H1 (cell line): ENCODE measurements at regions not wholly inside any gene's neighbourhood (a gene's known extent, or its start where the extent isn't known, plus 50 kb on each side); places are given as distances from the start of the nearest gene placed in this dataset.

Experiments used
- CEBPB ChIP-seq: IDR thresholded peaks from 2 replicates; pipeline ENCODE4 v1.6.1; 2012; ENCODE audit warnings: low read depth, low read length
- RNF2 ChIP-seq: fragments of 200-900, 300-1000 bp; sonication (generic); IDR thresholded peaks from 2 replicates; pipeline ENCODE4 v1.7.1; 2016; ENCODE audit warnings: borderline replicate concordance, low read depth, mild to moderate bottlenecking, antibody characterized with exemption, low read length; ENCODE audit not compliant: poor library complexity, severe bottlenecking; ENCODE audit errors: missing control alignments
- SIN3A ChIP-seq, 2 experiments: IDR thresholded peaks in 1 of 2; conservative IDR thresholded peaks in 1 of 2; 2 replicates each; pipeline ENCODE4 v1.6.1; 2011 to 2012; ENCODE audit warnings: low read length in 2 of 2, improper control_type of control experiment in 1 of 2, low read depth in 1 of 2, mild to moderate bottlenecking in 1 of 2
- SIX5 ChIP-seq: IDR thresholded peaks from 2 replicates; pipeline ENCODE4 v1.6.1; 2011; ENCODE audit warnings: mild to moderate bottlenecking, low read depth, low read length
- SP4 ChIP-seq: IDR thresholded peaks from 2 replicates; pipeline ENCODE4 v1.6.1; 2012; ENCODE audit warnings: low read length, inconsistent platforms
- TAF1 ChIP-seq: IDR thresholded peaks from 2 replicates; pipeline ENCODE4 v1.6.1; 2011; ENCODE audit warnings: mild to moderate bottlenecking, low read depth, low read length

DNA sequence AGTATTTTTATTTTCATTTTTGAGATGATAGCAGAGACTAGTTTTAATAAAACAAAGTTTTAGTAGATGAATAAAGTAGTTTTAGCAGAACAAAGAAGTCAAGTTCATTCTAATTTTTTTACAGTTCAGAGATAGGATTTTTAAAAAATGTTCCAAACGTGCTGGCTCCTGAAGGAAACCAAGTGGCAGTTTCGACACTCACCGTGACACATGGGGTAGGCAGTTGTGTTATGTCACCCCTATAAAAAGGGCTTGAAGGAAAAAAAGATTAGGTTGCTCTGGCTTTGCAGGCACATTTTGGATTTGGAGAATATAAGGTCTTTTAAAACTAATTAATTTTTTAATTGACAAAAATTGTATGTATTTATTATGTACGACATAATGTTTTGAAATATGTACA lies 305.2 kb downstream of the NDFIP2 start (continued):
- TF ChIP-seq SIN3A (conservative IDR thresholded peaks at IDR 0.05 in 1 of 2, IDR thresholded peaks at IDR 0.05 in 1 of 2; ENCODE audit: low read depth in 1 of 2, low read length in 2 of 2) = no peak
- no peak for TF ChIP-seq SP4
- no peak for TF ChIP-seq RNF2
- TF ChIP-seq TAF1 = no peak
- no peak for TF ChIP-seq SIX5
- TF ChIP-seq CEBPB = no peak
